Thoracic aorta (tissue), 2 donors: ENCODE measurements at regions not wholly inside any gene's neighbourhood (a gene's known extent, or its start where the extent isn't known, plus 50 kb on each side); places are given as distances from the start of the nearest gene placed in this dataset.

Experiments
- ATAC-seq: fragments of 150-250 bp; one replicate; pipeline ENCODE4 v1.8.0; 2017; ENCODE audit warnings: low read depth; ENCODE audit not compliant: insufficient number of reproducible peaks, low FRiP score
- DNase-seq: peaks from one replicate; pipeline ENCODE4 v3.0.0-alpha.2; 2020; ENCODE audit warnings: low spot score
- H3K27ac ChIP-seq, 2 donors: fragments of 200-600 bp; sonication (generic); 1 replicate in 1 of 2; 2 replicates in 1 of 2; pipeline ENCODE4 v1.5.1; 2016; ENCODE audit warnings: mild to moderate bottlenecking in 2 of 2, moderate library complexity in 2 of 2
- H3K27me3 ChIP-seq: fragments of 200-600 bp; sonication (generic); replicated peaks from 2 replicates; pipeline ENCODE4 v1.6.0; 2016; ENCODE audit warnings: mild to moderate bottlenecking; ENCODE audit not compliant: insufficient read depth
- H3K36me3 ChIP-seq: fragments of 200-600 bp; sonication (generic); one replicate; pipeline ENCODE4 v1.5.1; 2016
- H3K4me1 ChIP-seq, 2 donors: fragments of 200-600 bp; sonication (generic); 1 replicate in 1 of 2; 2 replicates in 1 of 2; pipeline versions ENCODE4 v1.5.1 to v1.6.0; 2016; ENCODE audit warnings: low read depth in 2 of 2, mild to moderate bottlenecking in 1 of 2; ENCODE audit not compliant: control insufficient read depth in 1 of 2
- H3K4me3 ChIP-seq: fragments of 200-600 bp; sonication (generic); 2 replicates; pipeline ENCODE4 v1.5.1; 2016; ENCODE audit warnings: mild to moderate bottlenecking
- H3K9me3 ChIP-seq: fragments of 200-600 bp; sonication (generic); 2 replicates; pipeline ENCODE4 v1.5.1; 2016
- TF ChIP-seq, protein P1 (sequence below): fragments of 200-600 bp; sonication (generic); IDR thresholded peaks from one replicate; pipeline ENCODE4 v1.5.1; 2019; ENCODE audit warnings: antibody characterized with exemption

DNA sequence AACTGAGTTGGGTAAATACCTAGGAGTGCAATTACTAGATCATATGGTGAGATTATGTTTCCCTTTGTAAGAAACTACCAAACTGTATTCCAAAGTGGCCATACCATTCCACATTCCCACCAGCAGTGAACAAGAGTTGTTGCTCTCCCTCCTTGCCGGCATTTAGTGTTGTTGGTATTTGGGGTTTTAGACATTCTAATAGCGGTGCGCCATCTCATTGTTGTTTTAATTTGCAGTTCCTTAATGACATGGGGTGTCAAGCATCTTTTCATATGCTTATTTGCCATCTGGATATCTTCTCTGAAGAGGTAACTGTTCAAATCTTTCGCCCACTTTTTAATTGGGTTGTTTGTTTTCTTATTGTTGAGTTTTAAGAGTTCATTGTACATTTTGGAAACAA, 164.2 kb upstream of the LHX1 start:
- Histone ChIP-seq H3K9me3 (no peaks in the 10 kb centered on the region), H3K4me1 (no peaks in the 10 kb centered on the region), H3K27me3 (no peaks in the 10 kb centered on the region), H3K27ac (no peak overlapping the region), H3K4me3 (no peak overlapping the region), H3K36me3 (no peaks in the 10 kb centered on the region)
- TF ChIP-seq, protein P1, sequence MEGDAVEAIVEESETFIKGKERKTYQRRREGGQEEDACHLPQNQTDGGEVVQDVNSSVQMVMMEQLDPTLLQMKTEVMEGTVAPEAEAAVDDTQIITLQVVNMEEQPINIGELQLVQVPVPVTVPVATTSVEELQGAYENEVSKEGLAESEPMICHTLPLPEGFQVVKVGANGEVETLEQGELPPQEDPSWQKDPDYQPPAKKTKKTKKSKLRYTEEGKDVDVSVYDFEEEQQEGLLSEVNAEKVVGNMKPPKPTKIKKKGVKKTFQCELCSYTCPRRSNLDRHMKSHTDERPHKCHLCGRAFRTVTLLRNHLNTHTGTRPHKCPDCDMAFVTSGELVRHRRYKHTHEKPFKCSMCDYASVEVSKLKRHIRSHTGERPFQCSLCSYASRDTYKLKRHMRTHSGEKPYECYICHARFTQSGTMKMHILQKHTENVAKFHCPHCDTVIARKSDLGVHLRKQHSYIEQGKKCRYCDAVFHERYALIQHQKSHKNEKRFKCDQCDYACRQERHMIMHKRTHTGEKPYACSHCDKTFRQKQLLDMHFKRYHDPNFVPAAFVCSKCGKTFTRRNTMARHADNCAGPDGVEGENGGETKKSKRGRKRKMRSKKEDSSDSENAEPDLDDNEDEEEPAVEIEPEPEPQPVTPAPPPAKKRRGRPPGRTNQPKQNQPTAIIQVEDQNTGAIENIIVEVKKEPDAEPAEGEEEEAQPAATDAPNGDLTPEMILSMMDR = no peak
- no peak for DNase-seq
- no peak for ATAC-seq

DNA sequence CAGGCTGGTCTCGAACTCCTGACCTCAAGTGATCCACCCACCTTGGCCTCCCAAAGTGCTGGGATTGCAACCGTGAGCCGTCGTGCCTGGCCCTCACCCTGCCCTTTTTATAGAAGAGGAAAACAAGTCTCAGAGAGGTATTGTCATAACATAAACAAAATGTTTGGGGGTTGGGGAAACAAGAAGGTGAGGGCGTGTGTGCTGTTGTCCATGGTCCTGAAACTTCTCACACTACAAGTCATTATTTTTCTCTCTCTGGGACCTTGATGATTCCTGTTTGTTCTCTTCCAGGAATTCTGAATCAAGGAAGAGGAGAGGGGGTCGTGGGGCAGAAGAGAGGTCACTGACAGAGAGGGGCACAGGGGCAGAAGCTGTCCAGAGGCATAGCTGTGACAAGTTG, 160.2 kb upstream of the LHX1 start:
- H3K4me1 ChIP-seq = no peaks in the 10 kb centered on the region
- H3K27me3 ChIP-seq = no peaks in the 10 kb centered on the region
- TF ChIP-seq, protein P1 = no peak
- no peak for DNase-seq
- no peak for ATAC-seq
- no peaks in the 10 kb centered on the region for H3K36me3 ChIP-seq
- no peak overlapping the region for H3K27ac ChIP-seq
- H3K4me3 ChIP-seq = no peak overlapping the region
- no peaks in the 10 kb centered on the region for H3K9me3 ChIP-seq

DNA sequence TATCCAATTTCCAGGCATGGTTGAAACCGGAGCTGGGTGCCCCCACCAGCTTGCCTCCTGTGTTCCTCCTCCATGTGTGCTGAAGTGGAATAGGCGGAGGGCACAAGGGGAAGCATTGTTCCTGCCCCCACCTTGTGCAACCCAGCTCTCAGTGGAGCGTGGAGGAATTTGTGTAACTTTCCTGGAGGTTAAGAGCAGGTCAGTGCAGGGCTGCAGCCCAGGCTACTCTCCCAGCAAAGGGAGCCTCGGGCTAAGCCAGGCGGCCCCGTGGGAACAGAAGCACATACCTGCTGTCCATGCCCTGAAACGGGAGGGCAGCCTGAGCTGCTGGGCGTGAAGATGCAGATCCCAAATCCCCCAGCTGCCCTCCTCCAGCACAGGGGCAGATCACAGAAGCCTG, 158.8 kb upstream of the LHX1 start:
- no peaks in the 10 kb centered on the region for H3K4me1 ChIP-seq
- ATAC-seq (no peak), DNase-seq (no peak)
- no peaks in the 10 kb centered on the region for H3K36me3 ChIP-seq
- H3K4me3 ChIP-seq = no peak overlapping the region
- H3K9me3 ChIP-seq = no peaks in the 10 kb centered on the region
- H3K27me3 ChIP-seq = no peaks in the 10 kb centered on the region
- TF ChIP-seq, protein P1 = no peak
- no peak overlapping the region for H3K27ac ChIP-seq

DNA sequence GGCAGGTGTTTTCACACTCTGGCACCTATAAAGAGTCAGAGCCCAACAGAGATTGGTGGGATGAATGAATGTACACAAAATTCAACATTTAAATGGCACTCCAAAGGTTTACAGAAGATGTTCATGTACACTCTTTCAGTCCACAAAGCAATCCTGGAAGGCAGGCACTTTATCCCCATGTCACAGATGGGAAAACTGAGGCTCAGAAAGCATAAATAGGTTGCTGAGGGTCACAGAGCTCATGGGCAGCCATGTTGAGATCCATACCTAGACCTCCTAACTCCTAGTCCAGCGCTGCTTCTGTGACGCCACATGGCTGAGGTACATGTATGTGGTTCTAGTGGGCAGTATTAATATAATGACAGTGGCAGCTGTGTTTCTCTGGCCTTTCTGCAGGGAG, 157.7 kb upstream of the LHX1 start:
- Histone ChIP-seq H3K27ac (no peak overlapping the region), H3K4me3 (no peak overlapping the region), H3K27me3 (no peaks in the 10 kb centered on the region), H3K36me3 (no peaks in the 10 kb centered on the region), H3K4me1 (no peaks in the 10 kb centered on the region), H3K9me3 (no peaks in the 10 kb centered on the region)
- ATAC-seq (no peak), DNase-seq (no peak)
- TF ChIP-seq, protein P1 = no peak

DNA sequence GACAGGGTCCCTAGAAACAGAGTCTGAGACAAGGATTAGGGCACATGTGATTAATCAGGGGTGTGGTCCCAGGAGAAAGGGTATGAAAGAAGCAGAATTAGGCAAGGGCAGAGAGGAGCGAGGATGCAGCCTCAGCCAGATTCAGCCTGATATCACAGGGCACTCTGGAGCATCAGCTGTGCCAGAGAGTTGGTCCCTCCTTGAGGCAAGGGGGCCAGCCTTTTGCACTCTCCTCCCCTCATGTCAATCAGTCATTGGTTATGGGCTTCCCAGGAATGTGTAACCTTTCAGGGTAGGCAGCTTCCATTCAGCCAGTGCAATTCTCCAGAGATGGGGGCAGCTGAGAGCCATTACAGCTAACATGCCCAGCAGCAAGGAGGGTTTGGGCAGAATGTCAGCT, 152.6 kb upstream of the LHX1 start:
- ATAC-seq (no peak), DNase-seq (no peak)
- H3K36me3 ChIP-seq = no peaks in the 10 kb centered on the region
- no peaks in the 10 kb centered on the region for H3K4me1 ChIP-seq
- H3K9me3 ChIP-seq = no peaks in the 10 kb centered on the region
- no peak overlapping the region for H3K27ac ChIP-seq
- no peak overlapping the region for H3K4me3 ChIP-seq
- TF ChIP-seq, protein P1 = no peak
- H3K27me3 ChIP-seq = no peaks in the 10 kb centered on the region
